ENCODE measurements at regions not wholly inside any gene's neighbourhood (a gene's known extent, or its start where the extent isn't known, plus 50 kb on each side); places are given as distances from the start of the nearest gene placed in this dataset.

GRCh38 chr22:23504516-23504915 is 75.6 kb downstream of the IGLL1 start:
- Histone ChIP-seq H4K5ac (ENCODE audit: low read depth, low read length) (no peak overlapping the region), H3K27ac (ENCODE audit: insufficient read depth, low read length) (no peak overlapping the region), H4K8ac (ENCODE audit: low read depth in 2 of 2, low read length in 2 of 2) (no peak overlapping the region), H2AK5ac (ENCODE audit: low read depth, low read length) (no peak overlapping the region), H3K4ac (ENCODE audit: low read depth, low read length) (no peak overlapping the region), H4K20me1 (ENCODE audit: insufficient read depth, low read length) (no peaks in the 10 kb centered on the region), H3K36me3 (ENCODE audit: control insufficient read depth, insufficient read depth, low read length) (no peaks in the 10 kb centered on the region), H3K4me3 (ENCODE audit: insufficient read depth, low read depth, low read length) (no peak overlapping the region), H3K23ac (ENCODE audit: low read depth, low read length) (no peak overlapping the region), H3K9me3 (ENCODE audit: control insufficient read depth, insufficient read depth, low read length) (no peaks in the 10 kb centered on the region), H2AK9ac (replicated peaks; ENCODE audit: low read depth, low read length, poor library complexity) (no peak overlapping the region), H3K14ac (replicated peaks; ENCODE audit: low read depth, low read length) (no peak overlapping the region), H3K4me2 (ENCODE audit: low read depth, low read length) (no peak overlapping the region), H3K18ac (ENCODE audit: low read depth, low read length) (no peak overlapping the region), H2BK120ac (ENCODE audit: low read depth, low read length) (no peak overlapping the region), H3K56ac (ENCODE audit: extremely low read depth, insufficient read depth, low read length) (no peak overlapping the region), H3K9me1 (ENCODE audit: insufficient read depth, low read length) (no peaks in the 10 kb centered on the region), H3K4me1 (ENCODE audit: control insufficient read depth, insufficient read depth, low read length) (no peaks in the 10 kb centered on the region), H2AFZ (replicated peaks; ENCODE audit: low read length, poor library complexity) (no peak overlapping the region), H2BK15ac (ENCODE audit: low read depth, low read length) (no peak overlapping the region), H2BK5ac (ENCODE audit: low read depth, low read length, poor library complexity, severe bottlenecking) (no peak overlapping the region), H3K9ac (ENCODE audit: low read depth, low read length) (no peak overlapping the region), H4K91ac (ENCODE audit: insufficient read depth, low read depth, low read length) (no peak overlapping the region), H3K27me3 (ENCODE audit: control insufficient read depth, insufficient read depth, low read length) (peaks cover 8% of the 10 kb centered on the region), H3K79me1 (ENCODE audit: low read depth in 1 of 2, low read length in 2 of 2) (no peaks in the 10 kb centered on the region), H2BK20ac (ENCODE audit: low read depth, low read length) (no peak overlapping the region)
- in situ Hi-C loops (cut with MboI; ENCODE audit: low sequenced_read_pairs): no loop called here
- intact Hi-C loops (cut with micrococcal nuclease): no loop called here
- no peak for TF ChIP-seq BHLHE40 (IDR thresholded peaks at IDR 0.05; ENCODE audit: low read depth, low read length)
- TF ChIP-seq RFX5 (IDR thresholded peaks at IDR 0.05; ENCODE audit: low read depth, low read length): no peak
- TF ChIP-seq MAFK (IDR thresholded peaks at IDR 0.05; ENCODE audit: low read depth, low read length): no peak
- POLR2A ChIA-PET (ENCODE audit: unreplicated experiment): no interaction called here
- 25% methylated on average over 6 of the region's 10 CpGs; no CpG with 5 or more reads in 1 of the 2 experiments for WGBS, 2 experiments (ENCODE audit: extremely low coverage in 2 of 2, insufficient read length in 1 of 2)
- ATAC-seq (ENCODE audit: low read depth): no peak
- dilution Hi-C loops (cut with HindIII; ENCODE audit: low sequenced_read_pairs, unreplicated experiment): no loop called here
- BruUV-seq (replicated peaks): no TSS peak
- CTCF ChIA-PET: no interaction called here
- DNase-seq: no peak

Measured in IMR-90 (cell line).